Adrenal gland (tissue), 9 donors: ENCODE measurements at regions not wholly inside any gene's neighbourhood (a gene's known extent, or its start where the extent isn't known, plus 50 kb on each side); places are given as distances from the start of the nearest gene placed in this dataset.
"Not testable (repeated sequence)": the region's sequence is repeated elsewhere in the genome, so short reads cannot be mapped to it uniquely, and the experiment has no call there.

Source experiments
- DNase-seq, 7 donors: peaks; one replicate each; pipeline ENCODE4 v3.0.0-alpha.2; 2019 to 2020
- H3K27ac ChIP-seq, 5 donors: fragments of 200-600 bp; sonication (generic) in 4 of 5; 1 replicate in 3 of 5; 2 replicates in 2 of 5; pipeline versions ENCODE4 v1.5.1 to v1.8.0; 2016 to 2020; ENCODE audit warnings: mild to moderate bottlenecking in 1 of 5
- H3K27me3 ChIP-seq: fragments of 200-600 bp; 2 replicates; pipeline ENCODE4 v1.8.0; 2021
- H3K36me3 ChIP-seq, 2 donors: fragments of 200-600 bp; replicated peaks in 1 of 2; 1 replicate in 1 of 2; 2 replicates in 1 of 2; pipeline versions ENCODE4 v1.5.1 to v1.8.0; 2018 to 2022
- H3K4me1 ChIP-seq, 2 donors: fragments of 200-600 bp; replicated peaks in 1 of 2; 1 replicate in 1 of 2; 2 replicates in 1 of 2; pipeline versions ENCODE4 v1.5.1 to v1.8.0; 2018 to 2021
- H3K4me3 ChIP-seq, 4 donors: fragments of 200-600 bp; sonication (generic) in 3 of 4; one replicate each; pipeline ENCODE4 v1.5.1; 2016 to 2018
- H3K9me3 ChIP-seq, 3 donors: fragments of 200-600 bp; sonication (generic) in 1 of 3; replicated peaks in 1 of 3; 1 replicate in 2 of 3; 2 replicates in 1 of 3; pipeline versions ENCODE4 v1.5.1 to v1.8.0; 2016 to 2021
- POLR2A ChIP-seq, 2 donors: fragments of 450-650 bp; IDR thresholded peaks; one replicate each; pipeline ENCODE4 v1.6.1; 2017; ENCODE audit warnings: antibody characterized with exemption in 2 of 2, mild to moderate bottlenecking in 2 of 2, moderate library complexity in 1 of 2
- WGBS, 4 donors: extraction: QIAGEN DNeasy Blood & Tissue Kit in 2 of 4; methylation state at CpG; one replicate each; pipeline versions ENCODE4 v1.1.5 to v1.1.7; 2013 to 2017; 5-methylcytosine and 5-hydroxymethylcytosine counted together
- intact Hi-C, 2 donors: fragments of 100-400 bp; cut with DNase I; formaldehyde crosslinking; loops; one replicate each; pipeline versions ENCODE4 v1.14.1 to v1.15.0; 2022 to 2023
- TF ChIP-seq, protein P1 (sequence below), 6 experiments: fragments of 450-650 bp in 4 of 6; fragments of 200-600 bp in 2 of 6; sonication (generic) in 1 of 6; IDR thresholded peaks; 1 replicate in 5 of 6; 2 replicates in 1 of 6; pipeline versions ENCODE4 v1.5.1 to v1.8.0; 2016 to 2021; ENCODE audit warnings: antibody characterized with exemption in 6 of 6, mild to moderate bottlenecking in 2 of 6, moderate library complexity in 1 of 6
- donor health status: healthy with polysubstance abuse.
- donor health status: Bipolar disorder and iron deficiency.
- donor health status: DM: yes; HTN: yes; CAD: no.
- donor health status: DM: no; HTN: no; CAD: no.
- donor health status: DM: no; HTN: no; CAD: no.

GRCh38 chr6:26273673-26274588 lies 91.1 kb upstream of the BTN3A2 start:
- WGBS, 4 donors, result 3 to 6% (median 6%) methylated on average over 21 of the region's 21 CpGs
- peak overlapping the region; percentile 23 to 62 (median 38) for H3K4me3 ChIP-seq
- no peaks in the 10 kb centered on the region for H3K9me3 ChIP-seq
- no peaks in the 10 kb centered on the region for H3K36me3 ChIP-seq
- intact Hi-C loops, result no loop called here
- peaks cover 7 to 10% of the 10 kb centered on the region in 2 donors for H3K4me1 ChIP-seq
- peak overlapping the region; percentile 78 to 97 (median 96) for H3K27ac ChIP-seq
- no peak for DNase-seq
- no peaks in the 10 kb centered on the region for H3K27me3 ChIP-seq
- TF ChIP-seq POLR2A (IDR thresholded peaks at IDR 0.05), result peak in 1 of 2 donors; percentile 47
- TF ChIP-seq, protein P1, sequence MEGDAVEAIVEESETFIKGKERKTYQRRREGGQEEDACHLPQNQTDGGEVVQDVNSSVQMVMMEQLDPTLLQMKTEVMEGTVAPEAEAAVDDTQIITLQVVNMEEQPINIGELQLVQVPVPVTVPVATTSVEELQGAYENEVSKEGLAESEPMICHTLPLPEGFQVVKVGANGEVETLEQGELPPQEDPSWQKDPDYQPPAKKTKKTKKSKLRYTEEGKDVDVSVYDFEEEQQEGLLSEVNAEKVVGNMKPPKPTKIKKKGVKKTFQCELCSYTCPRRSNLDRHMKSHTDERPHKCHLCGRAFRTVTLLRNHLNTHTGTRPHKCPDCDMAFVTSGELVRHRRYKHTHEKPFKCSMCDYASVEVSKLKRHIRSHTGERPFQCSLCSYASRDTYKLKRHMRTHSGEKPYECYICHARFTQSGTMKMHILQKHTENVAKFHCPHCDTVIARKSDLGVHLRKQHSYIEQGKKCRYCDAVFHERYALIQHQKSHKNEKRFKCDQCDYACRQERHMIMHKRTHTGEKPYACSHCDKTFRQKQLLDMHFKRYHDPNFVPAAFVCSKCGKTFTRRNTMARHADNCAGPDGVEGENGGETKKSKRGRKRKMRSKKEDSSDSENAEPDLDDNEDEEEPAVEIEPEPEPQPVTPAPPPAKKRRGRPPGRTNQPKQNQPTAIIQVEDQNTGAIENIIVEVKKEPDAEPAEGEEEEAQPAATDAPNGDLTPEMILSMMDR (IDR thresholded peaks at IDR 0.05), result no peak

- no peak for DNase-seq
- Histone ChIP-seq H3K27ac (no peak overlapping the region), H3K36me3 (no peaks in the 10 kb centered on the region), H3K4me3 (no peak overlapping the region), H3K27me3 (no peaks in the 10 kb centered on the region), H3K4me1 (peaks cover 6 to 8% of the 10 kb centered on the region in 2 donors), H3K9me3 (no peaks in the 10 kb centered on the region)
- TF ChIP-seq POLR2A (IDR thresholded peaks at IDR 0.05), result no peak
- TF ChIP-seq, protein P1 (IDR thresholded peaks at IDR 0.05), result no peak
- intact Hi-C loops, result no loop called here
- 84 to 94% (median 86%) methylated on average over 2 of the region's 2 CpGs for WGBS, 4 donors
Measured at GRCh38 chr6:26275663-26276062, 89.3 kb upstream of the BTN3A2 start.

GRCh38 chr6:26276841-26277648 lies 88.0 kb upstream of the BTN3A2 start:
- H3K36me3 ChIP-seq, result no peaks in the 10 kb centered on the region
- no peak overlapping the region for H3K4me3 ChIP-seq
- no peaks in the 10 kb centered on the region for H3K9me3 ChIP-seq
- DNase-seq, result no peak
- TF ChIP-seq POLR2A (IDR thresholded peaks at IDR 0.05), result no peak
- TF ChIP-seq, protein P1 (IDR thresholded peaks at IDR 0.05), result no peak
- no peaks in the 10 kb centered on the region for H3K27me3 ChIP-seq
- intact Hi-C loops, result no loop called here
- H3K4me1 ChIP-seq, result peaks cover 0 to 4% of the 10 kb centered on the region in 2 donors
- 80 to 87% (median 83%) methylated on average over 6 of the region's 6 CpGs for WGBS, 4 donors
- no peak overlapping the region for H3K27ac ChIP-seq

DNA sequence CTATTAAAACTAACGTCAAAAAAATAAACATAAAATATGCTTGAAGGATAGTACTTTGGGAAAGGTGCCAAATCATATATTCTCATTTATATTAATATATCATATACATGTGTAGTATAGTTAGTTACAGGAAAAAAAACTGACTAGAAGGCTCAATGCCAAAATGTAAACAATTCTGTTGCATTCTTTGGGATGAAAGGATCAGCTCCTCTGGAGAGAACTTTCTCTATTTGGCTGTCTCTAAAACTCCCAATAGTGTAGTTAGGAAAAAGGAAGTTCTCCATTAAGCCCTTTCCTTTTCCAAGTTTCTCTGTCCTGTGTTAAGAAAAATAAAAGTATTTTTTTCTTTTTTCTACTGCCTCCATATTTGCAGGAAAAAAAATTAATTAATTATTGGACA lies 86.5 kb upstream of the BTN3A2 start:
- 47 to 67% (median 62%) methylated on average over 1 of the region's 1 CpG for WGBS, 4 donors
- TF ChIP-seq POLR2A (IDR thresholded peaks at IDR 0.05), result no peak
- TF ChIP-seq, protein P1 (IDR thresholded peaks at IDR 0.05), result no peak
- intact Hi-C loops, result no loop called here
- Histone ChIP-seq H3K27me3 (no peaks in the 10 kb centered on the region), H3K4me3 (no peak overlapping the region), H3K9me3 (no peaks in the 10 kb centered on the region), H3K27ac (no peak overlapping the region), H3K36me3 (no peaks in the 10 kb centered on the region), H3K4me1 (peaks cover 0 to 6% of the 10 kb centered on the region in 2 donors)
- no peak for DNase-seq

DNA sequence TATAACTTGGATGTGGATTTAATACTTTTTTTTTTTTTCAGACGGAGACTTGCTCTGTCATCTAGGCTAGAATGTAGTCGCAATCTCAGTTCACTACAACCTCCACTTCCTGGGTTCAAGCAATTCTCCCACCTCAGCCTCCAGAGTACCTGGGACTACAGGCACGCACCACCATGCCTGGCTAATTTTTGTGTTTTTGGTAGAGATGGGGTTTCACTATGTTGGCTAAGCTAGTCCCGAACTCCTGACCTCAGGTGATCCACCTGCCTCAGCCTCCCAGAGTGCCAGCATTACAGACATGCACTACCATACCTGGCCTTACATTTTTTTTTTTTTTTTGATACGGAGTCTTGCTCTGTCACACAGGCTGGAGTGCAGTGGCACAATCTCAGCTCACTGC lies 85.6 kb upstream of the BTN3A2 start:
- 94 to 97% (median 94%) methylated on average over 5 of the region's 5 CpGs for WGBS, 4 donors
- H3K27ac ChIP-seq, H3K4me3 ChIP-seq, intact Hi-C loops, H3K27me3 ChIP-seq, H3K9me3 ChIP-seq, DNase-seq, H3K36me3 ChIP-seq: not testable (repeated sequence)
- H3K4me1 ChIP-seq, result peaks cover 0 to 13% of the 10 kb centered on the region in 2 donors
